UCSD-AML1 (cell line): ENCODE measurements at regions not wholly inside any gene's neighbourhood (a gene's known extent, or its start where the extent isn't known, plus 50 kb on each side); places are given as distances from the start of the nearest gene placed in this dataset.
"Not testable (repeated sequence)": the region's sequence is repeated elsewhere in the genome, so short reads cannot be mapped to it uniquely, and the experiment has no call there.

ENCODE experiments used
- DNase-seq: peaks from one replicate; lab custom pipeline; 2025; ENCODE audit not compliant: unreplicated experiment; lab: John Stamatoyannopoulos, UW

DNA sequence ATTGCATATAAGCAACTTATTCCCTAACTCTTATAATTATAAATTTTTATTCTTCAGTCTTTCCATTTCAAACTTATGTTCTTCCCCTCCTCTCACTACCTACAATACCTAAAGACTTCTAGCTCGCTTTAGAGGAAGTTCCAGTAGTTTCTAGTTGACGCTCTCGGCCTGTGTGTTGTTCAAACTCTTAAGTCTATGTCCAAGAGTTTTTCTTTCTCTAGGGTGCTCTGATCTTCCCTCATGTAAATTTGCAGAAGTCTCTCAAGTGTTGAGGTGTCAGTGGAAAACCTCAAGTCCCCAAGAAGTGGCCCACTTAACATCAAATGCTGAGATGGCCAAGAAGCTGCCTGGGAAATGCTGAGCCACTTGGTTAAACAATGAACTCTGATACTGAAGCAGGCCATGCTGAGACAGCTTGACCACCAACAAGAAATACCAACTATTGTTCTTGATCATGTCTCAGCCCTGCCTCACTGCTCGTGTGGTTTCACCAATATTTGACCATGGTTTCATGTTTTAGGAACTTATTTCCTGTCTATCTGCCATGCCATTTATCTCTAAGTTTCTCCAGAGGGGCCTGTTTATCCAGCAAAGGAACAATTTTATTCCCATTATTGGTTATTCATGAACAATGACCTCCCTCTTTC, 100.9 kb upstream of the TCF21 start:
- no peak for DNase-seq

DNA sequence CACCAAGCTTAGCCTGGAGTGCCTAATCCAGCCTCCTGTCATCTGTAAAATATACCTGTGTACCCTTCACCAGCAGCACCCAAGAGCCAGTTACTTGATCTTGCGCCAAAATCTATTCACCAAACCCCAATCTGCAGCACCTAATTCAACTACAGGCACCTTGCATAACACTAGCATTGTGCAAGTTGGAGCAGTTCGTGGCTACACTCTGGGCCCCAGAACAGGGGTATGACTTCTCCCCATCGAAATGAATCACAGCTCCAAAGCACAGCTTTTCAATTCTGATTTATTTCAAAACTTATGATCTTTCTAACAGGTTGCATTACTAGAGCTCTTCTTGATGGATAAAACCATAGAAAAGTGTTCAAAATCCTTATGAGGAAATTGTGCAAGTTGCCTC, 100.4 kb upstream of the TCF21 start:
- DNase-seq = no peak

DNA sequence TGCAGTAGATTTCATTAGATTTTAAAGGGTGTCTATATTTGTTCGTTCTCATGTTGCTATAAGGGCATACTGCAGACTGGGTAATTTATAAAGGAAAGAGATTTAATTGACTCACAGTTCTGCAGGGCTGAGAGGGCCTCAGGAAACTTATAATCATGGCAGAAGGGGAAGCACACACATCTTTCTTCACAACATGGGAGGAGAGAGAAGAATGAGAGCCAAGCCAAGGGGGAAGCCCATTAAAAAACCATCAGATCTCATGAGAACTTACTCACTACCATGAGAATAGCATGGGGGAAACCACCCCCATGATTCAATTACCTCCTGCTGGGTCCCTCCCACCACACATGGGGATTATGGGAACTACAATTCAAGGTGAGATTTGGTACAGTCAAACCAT, 99.5 kb upstream of the TCF21 start:
- not testable (repeated sequence) for DNase-seq

DNA sequence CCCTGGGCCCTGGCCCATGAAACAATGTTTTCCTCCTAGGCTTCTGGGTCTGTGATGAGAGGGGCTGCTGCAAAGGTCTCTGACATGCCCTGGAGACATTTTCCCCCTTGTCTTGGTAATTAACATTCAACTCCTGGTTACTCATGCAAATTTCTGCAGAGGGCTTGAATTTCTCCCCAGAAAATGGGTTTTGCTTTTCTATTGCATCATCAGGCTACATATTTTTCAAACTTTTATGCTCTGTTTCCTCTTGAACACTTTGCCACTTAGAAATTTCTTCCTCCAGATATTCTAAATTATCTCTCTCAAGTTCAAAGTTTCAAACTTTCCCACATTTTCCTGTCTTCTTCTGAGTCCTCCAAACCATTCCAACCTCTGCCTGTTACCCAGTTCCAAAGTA, 98.2 kb upstream of the TCF21 start:
- DNase-seq = not testable (repeated sequence)

DNA sequence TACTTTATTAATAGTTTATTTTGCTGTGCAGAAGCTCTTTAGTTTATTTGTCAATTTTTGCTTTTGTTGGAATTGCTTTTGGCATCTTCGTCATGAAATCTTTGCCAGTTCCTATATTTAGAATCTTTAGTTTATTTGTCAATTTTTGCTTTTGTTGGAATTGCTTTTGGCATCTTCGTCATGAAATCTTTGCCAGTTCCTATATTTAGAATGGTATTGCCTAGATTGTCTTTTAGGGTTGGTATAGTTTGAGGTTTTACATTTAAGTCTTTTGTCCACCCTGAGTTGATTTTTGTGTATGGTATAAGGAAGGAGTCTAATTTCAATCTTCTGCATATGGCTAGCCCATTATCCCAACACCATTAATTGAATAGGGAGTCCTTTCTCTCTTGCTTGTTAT, 93.9 kb upstream of the TCF21 start:
- not testable (repeated sequence) for DNase-seq

DNA sequence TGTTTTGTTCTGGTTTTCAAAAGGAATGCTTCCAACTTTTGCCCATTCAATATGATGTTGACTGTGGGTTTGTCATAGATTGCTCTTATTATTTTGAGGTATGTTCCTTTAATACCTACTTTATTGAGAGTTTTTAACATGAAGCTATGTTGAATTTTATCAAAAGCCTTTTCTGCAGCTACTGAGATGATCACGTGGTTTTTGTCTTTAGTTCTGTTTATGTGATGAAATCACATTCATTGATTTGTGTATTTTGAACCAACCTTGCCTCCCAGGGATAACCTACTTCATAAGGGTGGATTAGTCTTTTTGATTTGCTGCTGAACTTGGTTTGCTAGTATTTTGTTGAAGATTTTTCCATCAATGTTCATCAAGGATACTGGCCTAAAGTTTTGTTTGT, 92.7 kb upstream of the TCF21 start:
- no peak for DNase-seq

DNA sequence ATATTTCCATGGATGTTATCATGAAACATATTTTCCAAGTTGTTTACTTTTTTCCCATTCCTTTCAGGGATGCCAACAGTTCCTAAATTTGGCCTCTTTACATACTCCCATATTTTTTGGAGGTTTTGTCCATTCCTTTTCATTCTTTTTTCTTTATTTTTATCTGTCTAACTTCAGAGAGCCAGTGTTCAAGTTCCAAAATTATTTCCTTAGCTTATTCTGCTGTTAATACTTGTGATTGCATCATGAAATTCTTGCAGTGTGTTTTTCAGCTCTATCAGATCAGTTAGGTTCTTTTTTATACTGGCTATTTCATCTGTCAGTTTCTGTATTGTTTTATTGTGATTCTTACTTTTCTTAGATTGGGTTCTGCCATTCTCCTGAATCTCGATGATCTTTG, 89.9 kb upstream of the TCF21 start:
- no peak for DNase-seq

DNA sequence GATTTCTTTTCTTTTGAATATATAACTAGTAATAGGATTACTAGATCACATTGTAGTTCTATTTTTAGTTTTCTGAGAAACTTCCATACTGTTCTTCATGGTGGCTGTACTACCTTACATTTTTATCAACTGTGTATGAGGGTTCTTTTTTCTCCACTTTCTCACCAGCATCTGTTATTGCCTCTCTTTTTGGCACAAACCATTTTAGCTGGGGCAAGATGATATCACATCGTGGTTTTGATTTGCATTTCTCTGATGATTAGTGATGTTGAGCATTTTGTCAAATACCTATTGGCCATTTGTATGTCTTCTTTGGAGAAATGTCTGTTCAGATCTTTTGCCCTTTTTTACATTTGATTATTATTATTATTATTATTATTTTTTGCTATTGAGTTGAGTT, 86.1 kb upstream of the TCF21 start:
- no peak for DNase-seq

DNA sequence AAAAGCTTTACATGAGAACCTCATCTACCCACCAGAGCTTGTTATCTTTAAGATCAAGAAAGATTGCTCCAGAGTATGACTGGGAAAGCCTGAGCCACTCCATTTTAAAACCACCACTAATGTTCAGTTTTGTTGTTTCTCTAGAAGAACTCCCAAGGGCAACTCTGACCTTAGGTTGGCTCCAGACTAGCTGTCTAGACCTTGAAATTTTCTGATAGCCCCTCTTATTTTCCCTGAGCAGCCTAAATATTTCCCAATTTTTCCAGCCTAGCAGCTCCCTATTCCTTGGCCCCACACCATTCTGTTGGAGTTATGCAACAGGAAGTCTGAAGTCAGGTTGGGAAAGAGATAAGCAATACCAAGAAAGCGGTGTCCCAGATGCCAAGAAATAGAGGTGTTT, 84.6 kb upstream of the TCF21 start:
- no peak for DNase-seq

DNA sequence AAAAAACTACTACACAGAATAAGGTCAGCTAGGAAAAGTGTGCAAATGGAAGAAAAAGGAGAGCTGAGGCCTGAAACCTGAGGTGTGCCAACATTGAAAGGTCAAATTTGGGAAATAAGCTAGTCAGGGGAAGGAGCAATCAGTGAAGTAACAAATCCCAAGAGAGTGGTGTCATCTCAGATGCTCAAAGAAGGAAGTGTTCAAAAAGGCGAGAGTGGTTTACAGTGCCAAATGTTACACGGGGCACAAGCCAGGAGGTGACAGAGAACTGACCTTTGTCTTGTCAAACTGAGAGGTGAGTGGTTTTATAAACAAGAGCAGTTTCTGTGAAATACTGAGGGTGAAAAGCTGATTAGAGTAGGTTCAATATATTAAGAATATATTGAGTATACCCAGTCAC, 83.0 kb upstream of the TCF21 start:
- DNase-seq = no peak

DNA sequence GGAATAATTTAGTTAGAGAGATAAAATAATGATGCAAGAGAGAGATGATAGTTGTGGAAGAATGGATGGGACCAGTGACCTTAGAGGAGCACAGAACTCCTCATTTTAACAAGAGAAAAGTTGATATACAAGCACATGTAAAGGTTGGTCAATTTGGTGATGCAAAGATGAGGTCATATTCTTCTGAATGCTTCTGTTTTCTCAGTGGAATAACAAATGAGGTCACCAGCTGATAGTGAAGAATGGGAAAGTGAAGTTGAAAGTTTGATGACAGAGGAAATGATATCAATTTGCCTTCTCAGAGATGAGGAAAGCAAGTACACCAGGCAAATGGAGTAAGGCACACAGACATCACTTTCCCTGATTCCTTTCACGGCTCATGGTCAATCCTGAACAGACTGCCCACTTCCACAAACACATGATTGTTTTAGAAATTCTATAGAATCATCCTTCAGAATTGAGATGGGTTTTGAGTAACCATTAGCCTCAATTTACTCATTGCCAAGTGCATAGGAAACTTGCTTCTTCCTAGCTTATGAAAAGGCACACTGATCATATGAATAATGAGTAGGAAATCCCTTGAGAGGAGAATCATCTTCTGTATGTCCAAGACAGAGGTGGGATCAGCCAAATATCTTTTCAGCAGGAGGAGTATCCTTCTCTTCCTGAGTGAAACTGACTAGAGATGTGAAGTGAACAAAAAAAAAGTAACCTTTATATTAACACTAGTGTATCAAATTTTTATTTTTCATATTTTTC, 82.4 kb upstream of the TCF21 start:
- DNase-seq = no peak

DNA sequence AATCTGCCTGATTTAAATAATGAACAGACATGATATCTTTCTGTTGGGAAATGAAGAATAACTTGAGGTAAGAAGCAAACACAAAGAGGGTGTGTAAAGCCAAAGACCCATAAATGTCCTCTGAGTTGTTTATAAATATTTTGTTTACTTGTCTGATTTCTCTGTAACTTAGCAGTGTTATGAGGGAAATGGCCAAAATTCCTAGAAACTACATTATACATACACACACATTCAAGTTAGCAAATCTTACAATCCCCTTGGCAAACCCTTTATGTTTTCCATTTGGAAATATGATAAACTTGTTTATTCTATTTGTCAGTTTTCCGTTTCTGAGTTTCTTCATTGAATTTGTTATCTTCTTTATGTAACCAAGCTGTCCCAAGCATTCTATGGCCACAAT, 81.4 kb upstream of the TCF21 start:
- DNase-seq = no peak

DNA sequence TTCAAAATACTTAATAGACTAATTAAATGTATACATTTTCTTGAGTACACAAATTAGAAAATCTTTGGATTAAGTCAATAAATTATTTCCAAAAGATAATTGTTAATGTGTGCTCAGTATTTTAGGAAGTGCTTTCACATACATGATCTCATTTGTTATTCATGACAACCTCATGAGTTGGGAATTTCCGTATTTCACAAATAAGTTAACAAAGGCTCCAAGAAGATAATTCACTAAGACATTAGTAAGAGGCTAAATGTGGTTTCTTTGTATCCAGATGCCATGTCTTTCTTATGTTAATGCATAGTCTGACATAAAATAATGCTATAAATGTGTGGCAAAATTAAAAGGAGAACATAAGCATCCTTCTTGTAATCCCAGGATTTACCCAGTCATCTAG, 79.5 kb upstream of the TCF21 start:
- DNase-seq = no peak

DNA sequence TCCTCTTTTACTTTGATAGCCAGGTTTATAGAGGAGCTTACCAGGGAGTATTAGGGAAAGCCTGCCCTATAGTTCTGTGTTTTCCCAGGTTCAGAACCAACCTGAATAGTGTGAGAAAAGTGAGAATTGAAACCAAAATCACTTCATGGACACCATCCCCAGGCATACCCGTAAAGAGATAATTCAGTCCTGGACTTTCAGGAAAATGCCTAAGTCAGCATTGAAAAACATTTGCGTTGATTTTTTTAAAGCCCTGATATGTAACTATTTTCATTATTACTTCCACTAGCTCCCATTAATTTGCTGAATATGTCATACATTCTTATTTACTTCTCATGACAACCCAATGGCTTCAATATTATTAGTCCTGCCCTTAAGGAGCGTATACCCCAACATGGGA, 77.4 kb upstream of the TCF21 start:
- no peak for DNase-seq

DNA sequence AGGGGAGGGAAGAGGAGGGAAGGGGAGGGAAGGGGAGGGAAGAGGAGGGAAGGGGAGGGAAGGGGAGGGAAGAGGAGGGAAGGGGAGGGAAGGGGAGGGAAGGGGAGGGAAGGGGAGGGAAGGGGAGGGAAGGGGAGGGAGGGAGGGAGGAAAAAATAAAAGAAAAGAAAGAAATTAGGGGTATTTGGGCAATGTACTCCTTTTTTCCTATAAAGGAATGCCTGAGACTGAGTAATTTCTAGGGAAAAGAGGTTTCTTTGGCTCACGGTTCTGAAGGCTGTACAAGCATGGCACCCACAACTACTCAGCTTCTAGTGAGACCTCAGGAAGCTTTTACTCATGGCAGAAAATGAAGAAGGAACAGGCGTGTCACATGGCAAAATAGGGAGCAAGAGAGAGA, 76.5 kb upstream of the TCF21 start:
- not testable (repeated sequence) for DNase-seq

DNA sequence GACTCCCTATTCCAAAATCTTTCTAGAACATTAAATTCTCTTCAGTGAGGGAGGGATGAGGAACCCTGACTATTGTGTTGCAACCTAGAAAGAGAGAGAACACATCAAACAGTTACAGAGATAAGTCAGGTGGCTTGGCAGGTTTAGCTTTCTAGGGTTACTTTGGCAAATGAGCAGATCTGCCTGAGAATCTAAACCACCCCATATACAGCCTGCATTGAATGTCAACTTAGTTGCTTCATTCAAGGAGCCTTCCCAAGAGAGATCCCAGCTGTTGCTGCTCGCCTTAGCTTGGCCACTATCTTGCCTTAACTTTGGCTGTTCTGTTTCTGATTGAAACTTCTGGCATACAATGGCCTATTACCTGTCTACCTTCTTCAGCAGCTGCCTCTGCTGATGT, 74.7 kb upstream of the TCF21 start:
- DNase-seq = no peak

DNA sequence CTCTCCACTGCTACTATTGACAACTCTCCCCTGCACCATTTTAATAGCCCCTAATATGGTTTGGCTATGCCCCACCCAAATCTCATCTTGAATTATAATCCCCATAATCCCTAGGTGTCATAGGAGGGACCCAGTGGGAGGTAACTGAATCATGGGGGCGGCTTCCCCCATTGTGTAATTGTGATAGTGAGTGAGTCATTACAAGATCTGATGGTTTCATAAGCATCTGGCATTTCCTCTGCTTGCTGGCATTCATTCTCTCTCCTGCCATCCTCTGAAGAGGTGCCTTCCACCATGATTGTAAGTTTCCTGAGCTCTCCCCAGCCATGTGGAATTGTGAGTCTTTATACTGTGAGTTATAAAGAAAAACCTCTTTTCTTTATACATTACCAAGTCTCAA, 74.1 kb upstream of the TCF21 start:
- no peak for DNase-seq

DNA sequence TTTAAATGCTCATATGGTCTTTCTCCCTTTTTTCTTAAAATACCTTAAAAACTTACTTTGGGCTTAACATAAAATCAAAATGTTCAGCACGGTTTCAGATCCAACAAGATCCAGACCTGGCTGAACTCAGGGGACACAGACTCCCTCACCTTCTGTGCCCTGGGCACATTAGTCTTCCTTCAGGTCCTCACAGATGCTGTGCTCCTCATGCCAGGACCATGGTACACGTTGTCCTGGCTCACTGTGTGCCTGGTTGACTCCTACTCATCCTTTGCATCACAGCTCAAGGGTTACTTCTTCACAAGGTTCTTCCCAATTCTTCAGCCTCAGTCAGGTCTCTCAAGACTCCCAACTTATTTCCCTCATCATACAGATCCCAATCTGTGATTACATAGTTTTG, 73.6 kb upstream of the TCF21 start:
- DNase-seq = no peak

DNA sequence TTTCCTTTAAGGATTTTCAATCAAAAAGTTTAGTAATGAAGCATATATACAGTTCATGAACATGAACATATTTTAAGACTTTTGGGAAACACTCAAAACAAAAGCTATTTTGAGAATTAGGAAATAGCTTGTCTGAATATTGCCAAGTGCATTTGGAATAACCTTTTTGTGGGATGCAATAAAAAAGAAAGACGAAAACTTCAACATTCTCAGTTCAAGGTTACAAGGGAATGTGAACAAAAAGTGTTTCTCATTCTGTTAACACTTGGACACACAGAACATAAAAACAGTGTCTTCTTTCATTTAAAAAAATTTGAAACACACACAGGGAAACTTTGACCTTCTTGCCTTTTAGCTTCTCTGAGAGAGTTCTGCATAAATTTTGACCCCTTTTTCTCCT, 72.7 kb upstream of the TCF21 start:
- no peak for DNase-seq

DNA sequence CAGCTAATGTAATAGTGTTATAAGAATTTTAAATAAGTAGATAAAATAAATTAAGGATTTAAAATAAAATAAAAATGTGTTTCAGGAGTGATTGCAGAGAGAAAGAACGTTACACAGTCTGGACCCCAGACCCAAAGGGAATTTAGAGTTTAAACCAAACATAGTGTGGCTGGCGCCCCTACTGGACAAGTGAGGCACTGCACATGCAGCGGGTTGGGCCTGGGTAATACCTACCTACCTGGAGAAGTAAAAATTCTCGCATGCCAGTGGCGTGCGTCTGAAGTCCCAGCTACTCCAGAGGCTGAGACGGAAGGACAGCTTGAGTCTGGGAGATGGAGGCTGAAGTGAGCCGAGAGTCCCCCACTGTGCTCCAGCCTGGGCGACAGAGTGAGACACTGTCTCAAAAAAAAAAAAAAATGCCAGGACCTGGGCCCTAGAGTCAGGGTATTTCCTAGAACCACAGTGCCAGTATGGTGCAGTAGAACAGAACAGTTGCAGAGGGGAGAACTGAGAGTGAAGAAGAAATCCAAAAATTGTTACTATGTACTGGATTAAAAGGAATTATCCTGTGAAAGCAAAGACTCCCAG, 71.4 kb upstream of the TCF21 start:
- peak; percentile 19 for DNase-seq

DNA sequence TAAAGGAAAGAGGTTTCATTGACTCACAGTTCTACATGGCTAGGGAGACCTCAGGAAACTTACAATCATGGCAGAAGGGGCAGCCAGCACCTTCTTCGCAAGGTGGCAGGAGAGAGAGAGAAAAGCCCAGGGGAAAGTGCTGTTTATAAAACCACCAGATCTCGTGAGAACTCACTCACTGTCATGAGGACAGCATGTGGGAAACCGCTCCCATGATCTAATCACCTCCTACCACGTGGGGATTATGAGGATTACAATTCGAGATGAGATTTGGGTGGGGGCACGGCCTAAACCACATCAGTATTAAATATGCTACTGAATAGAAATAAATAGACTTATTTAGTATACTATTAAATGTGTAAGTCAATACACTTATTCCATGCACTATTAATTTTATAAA, 70.6 kb upstream of the TCF21 start:
- no peak for DNase-seq

DNA sequence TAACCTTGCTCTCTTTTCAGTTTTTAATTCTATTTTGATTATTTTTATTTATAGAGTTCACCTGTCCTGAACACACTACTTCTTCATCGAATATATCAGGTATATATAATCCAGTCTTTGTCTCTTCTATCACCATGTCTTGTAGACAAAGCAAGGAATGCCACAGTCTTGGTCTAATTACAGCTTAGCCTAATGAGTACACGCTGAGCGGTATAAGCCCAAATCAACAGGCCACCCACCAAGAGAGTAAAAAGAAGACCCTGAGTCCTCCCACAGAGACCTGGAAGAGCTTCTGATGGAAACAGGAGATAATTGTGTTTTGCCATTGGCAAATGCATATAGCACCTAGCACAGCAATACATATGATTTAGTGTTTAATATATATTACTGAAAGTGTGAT, 68.7 kb upstream of the TCF21 start:
- no peak for DNase-seq

DNA sequence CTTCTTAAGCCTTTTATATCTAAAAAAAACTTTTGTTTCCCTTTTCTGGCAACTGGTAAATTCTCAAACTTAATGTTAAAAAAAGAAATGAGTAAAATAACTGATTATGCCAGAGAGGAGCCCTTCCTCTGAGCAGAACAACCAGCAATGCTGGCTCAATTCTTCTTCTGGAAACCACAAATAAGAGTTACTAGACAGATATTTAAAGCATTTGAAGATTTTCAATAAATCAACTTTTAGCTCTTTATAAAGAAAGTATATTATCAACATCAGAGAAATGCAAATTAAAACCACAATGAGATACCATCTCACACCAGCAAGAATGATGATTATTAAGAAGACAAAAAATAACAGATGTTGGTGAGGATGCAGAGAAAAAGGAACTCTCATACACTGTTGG, 61.1 kb upstream of the TCF21 start:
- DNase-seq = no peak
